Subcutaneous abdominal adipose tissue (tissue), 5 donors: ENCODE measurements at regions not wholly inside any gene's neighbourhood (a gene's known extent, or its start where the extent isn't known, plus 50 kb on each side); places are given as distances from the start of the nearest gene placed in this dataset.
"Not testable (repeated sequence)": the region's sequence is repeated elsewhere in the genome, so short reads cannot be mapped to it uniquely, and the experiment has no call there.

Experiments used
- H3K27ac ChIP-seq: one replicate; pipeline ENCODE4 v1.7.0; 2013; ENCODE audit warnings: low read depth, mild to moderate bottlenecking, inconsistent platforms, low read length, moderate library complexity
- H3K27me3 ChIP-seq, 5 donors: one replicate each; pipeline ENCODE4 v1.7.0; 2013; ENCODE audit warnings: low read length in 5 of 5, inconsistent platforms in 1 of 5; ENCODE audit not compliant: control insufficient read depth in 5 of 5, insufficient read depth in 4 of 5
- H3K36me3 ChIP-seq, 5 donors: one replicate each; pipeline ENCODE4 v1.7.0; 2013; ENCODE audit warnings: low read length in 5 of 5; ENCODE audit not compliant: control insufficient read depth in 5 of 5, insufficient read depth in 5 of 5
- H3K4me1 ChIP-seq, 5 donors: one replicate each; pipeline ENCODE4 v1.7.0; 2013; ENCODE audit warnings: low read length in 5 of 5, mild to moderate bottlenecking in 3 of 5, moderate library complexity in 1 of 5; ENCODE audit not compliant: control insufficient read depth in 5 of 5, insufficient read depth in 5 of 5
- H3K4me3 ChIP-seq, 5 donors: one replicate each; pipeline ENCODE4 v1.7.0; 2013; ENCODE audit warnings: low read length in 5 of 5, low read depth in 1 of 5
- H3K9ac ChIP-seq, 5 donors: one replicate each; pipeline ENCODE4 v1.7.0; 2013; ENCODE audit warnings: low read length in 5 of 5, mild to moderate bottlenecking in 4 of 5, moderate library complexity in 3 of 5
- H3K9me3 ChIP-seq, 5 donors: one replicate each; pipeline ENCODE4 v1.7.0; 2013; ENCODE audit warnings: low read length in 5 of 5; ENCODE audit not compliant: control insufficient read depth in 5 of 5
- donor health status: healthy.
- donor health status: healthy.
- donor health status: healthy.
- donor health status: healthy.
- donor health status: healthy.

DNA sequence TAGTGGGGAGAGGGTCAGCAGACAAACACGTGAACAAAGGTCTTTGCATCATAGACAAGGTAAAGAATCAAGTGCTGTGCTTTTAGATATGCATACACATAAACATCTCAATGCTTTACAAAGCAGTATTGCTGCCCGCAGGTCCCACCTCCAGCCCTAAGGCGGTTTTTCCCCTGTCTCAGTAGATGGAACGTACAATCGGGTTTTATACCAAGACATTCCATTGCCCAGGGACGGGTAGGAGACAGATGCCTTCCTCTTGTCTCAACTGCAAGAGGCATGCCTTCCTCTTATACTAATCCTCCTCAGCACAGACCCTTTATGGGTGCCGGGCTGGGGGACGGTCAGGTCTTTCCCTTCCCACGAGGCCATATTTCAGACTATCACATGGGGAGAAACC, 148.3 kb downstream of the C12orf75 start:
- H3K9me3 ChIP-seq, H3K27me3 ChIP-seq, H3K9ac ChIP-seq, H3K36me3 ChIP-seq, H3K27ac ChIP-seq, H3K4me3 ChIP-seq: not testable (repeated sequence)
- peaks cover 0 to 16% (median 0%) of the 10 kb centered on the region in 5 donors for H3K4me1 ChIP-seq

DNA sequence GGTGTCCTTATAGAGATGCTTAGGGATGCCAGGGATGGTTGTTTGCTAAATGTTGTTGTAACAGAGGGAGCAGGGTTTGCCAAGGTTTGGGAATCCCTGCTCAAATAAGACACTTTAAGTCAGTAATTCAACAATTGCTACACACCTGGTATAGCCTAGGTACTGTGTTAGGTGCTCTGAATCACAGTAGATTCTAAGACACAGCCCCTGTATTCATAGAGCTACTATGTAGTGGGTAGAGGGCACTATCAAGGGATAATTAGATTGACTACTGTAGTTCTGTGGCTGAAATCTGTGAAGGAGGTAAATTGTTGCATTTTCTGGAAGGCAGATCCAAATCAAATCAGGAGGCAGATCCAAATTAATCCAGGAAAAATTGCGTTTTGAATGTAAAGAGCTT, 149.2 kb downstream of the C12orf75 start:
- Histone ChIP-seq H3K4me1 (peaks cover 0 to 23% (median 0%) of the 10 kb centered on the region in 5 donors), H3K27me3 (no peaks in the 10 kb centered on the region), H3K36me3 (no peaks in the 10 kb centered on the region), H3K27ac (no peak overlapping the region), H3K4me3 (no peak overlapping the region), H3K9me3 (no peaks in the 10 kb centered on the region), H3K9ac (no peak overlapping the region)

DNA sequence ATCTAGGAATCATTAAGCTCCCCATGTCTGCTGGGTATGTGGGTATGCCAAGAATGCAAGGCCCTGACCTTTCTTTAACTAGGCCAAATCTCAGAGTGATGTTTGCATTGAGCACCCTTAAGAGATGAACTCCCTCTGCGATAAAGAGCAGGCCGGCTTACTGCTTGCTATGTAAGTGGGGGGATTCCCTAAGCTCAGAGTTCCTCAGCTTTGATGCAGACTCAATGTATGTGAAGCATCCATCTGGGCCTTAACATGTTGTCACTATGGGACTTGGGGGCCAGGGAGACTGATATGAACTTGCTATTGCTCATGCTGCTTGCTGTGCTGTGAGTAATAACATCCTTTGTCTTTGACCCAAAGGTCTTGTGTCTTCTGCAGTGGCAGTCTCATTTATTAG, 149.7 kb downstream of the C12orf75 start:
- Histone ChIP-seq H3K36me3 (no peaks in the 10 kb centered on the region), H3K4me3 (no peak overlapping the region), H3K4me1 (peaks cover 0 to 28% (median 0%) of the 10 kb centered on the region in 5 donors), H3K27ac (no peak overlapping the region), H3K27me3 (peaks cover 0 to 2% (median 0%) of the 10 kb centered on the region in 5 donors), H3K9me3 (no peaks in the 10 kb centered on the region), H3K9ac (no peak overlapping the region)

DNA sequence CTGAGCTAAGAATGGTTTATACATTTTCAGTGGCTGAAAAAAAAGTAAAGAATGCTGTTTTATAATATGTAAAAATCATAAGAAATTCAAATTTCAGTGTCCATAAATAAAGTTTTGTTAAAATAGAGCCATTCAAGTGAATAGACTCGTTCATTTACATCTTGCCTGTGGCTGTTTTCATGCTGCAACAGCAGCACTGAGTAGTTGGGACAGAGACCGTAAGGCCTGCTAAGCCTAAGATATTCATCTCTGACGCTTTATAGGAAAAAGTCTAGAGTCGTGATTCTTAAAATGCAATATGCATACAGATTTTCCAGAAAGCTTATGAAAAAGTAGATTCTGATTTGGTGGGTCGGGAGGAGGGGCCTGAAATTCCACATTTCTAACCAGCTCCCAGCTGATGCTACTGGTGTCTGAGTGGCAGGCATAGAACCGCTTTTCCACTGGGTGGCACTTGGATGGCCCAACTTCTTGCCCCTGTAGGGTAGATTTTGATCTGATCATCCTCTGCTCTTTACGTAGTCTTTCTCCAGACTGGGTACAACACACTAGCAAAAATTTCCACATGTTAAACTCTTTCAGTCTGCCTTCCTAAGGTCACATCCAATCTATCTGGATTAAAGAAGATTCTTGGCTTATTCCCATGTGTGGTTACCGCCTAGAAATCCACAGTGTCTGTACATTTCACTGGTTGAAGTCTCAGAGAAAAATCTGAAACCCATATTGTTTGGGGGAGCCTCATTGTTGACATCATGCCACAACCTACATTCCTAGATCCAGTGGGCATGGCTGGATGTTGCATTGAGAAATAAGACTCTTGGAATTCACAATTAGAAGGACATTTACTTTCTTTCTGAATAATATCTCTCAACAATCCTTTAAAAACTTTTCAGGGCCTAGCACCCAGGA, 151.2 kb downstream of the C12orf75 start:
- Histone ChIP-seq H3K27me3 (peaks cover 0 to 2% (median 0%) of the 10 kb centered on the region in 5 donors), H3K9me3 (no peaks in the 10 kb centered on the region), H3K36me3 (no peaks in the 10 kb centered on the region), H3K4me3 (no peak overlapping the region), H3K27ac (no peak overlapping the region), H3K4me1 (peaks cover 0 to 39% (median 0%) of the 10 kb centered on the region in 5 donors), H3K9ac (no peak overlapping the region)

DNA sequence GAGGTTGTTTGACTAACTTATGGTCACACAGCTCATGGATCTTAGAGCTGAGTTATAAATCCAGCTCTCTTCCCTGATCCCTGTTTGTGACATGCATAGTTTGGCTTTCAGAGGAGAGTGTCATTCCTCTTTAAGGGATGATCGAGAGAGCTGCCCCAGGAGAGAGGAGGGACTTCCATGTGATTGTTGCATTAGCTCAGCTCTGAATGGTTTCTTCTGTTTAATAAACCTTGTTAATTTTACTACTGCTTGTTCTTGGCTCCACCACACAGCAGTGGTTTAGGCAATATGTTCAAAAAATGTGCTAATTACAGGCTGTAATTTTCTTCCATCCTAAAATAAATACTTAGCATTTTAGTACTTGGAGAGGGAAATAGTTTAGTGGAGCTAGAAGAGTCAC, 152.5 kb downstream of the C12orf75 start:
- Histone ChIP-seq H3K36me3 (no peaks in the 10 kb centered on the region), H3K4me1 (peaks cover 0 to 37% (median 0%) of the 10 kb centered on the region in 5 donors), H3K9ac (no peak overlapping the region), H3K4me3 (no peak overlapping the region), H3K9me3 (no peaks in the 10 kb centered on the region), H3K27me3 (peaks cover 0 to 2% (median 0%) of the 10 kb centered on the region in 5 donors), H3K27ac (no peak overlapping the region)

DNA sequence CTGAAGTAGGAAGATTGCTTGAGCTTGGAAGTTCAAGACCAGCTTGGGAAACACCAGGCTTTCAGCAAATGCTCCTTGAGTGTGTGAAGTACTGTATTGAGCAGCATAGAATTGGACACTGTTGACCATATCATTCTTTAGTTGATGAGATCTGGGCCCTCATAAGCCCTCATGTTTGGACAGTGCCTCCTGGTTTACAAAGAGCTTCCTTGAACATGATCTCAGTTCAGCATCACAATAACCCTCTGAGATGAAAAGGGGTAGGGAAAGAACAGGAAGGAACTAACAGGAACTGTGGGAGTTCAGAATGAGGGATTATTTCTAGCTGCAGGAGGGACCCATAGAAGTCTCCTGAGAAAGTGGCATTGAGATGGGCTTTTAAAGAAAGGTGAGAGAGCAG, 153.2 kb downstream of the C12orf75 start:
- Histone ChIP-seq H3K27ac (no peak overlapping the region), H3K9me3 (no peaks in the 10 kb centered on the region), H3K9ac (no peak overlapping the region), H3K36me3 (no peaks in the 10 kb centered on the region), H3K27me3 (peaks cover 0 to 2% (median 0%) of the 10 kb centered on the region in 5 donors), H3K4me3 (no peak overlapping the region), H3K4me1 (peaks cover 0 to 34% (median 0%) of the 10 kb centered on the region in 5 donors)

DNA sequence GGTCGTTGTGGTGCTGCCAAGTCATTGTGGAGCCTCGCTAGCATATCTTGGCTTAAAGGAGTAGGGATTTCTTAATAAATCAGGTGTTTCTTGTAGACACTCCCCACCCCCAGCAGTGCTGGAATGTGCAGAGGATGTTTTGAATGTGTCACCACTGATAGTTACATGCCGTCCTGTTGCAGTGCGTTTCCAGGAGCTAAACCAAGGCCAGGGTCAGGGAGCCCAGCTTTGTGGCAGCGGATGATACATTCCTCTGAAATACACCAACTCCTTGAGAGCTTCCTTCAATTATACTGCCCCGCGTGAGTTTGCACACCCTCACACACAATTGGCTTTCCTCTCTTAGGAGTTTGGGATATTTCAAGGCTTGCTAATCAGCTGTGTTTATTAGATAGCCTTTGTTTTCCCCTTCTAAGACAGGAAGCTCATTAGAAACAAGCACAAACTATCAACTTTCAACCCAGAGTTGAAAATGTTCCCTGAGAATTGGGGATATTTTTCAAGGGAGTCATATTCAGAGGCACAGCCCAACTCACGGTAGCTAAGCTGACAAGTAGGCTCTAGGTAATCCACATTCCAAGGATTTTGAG, 154.9 kb downstream of the C12orf75 start:
- Histone ChIP-seq H3K9ac (no peak overlapping the region), H3K4me3 (no peak overlapping the region), H3K27me3 (peaks cover 0 to 2% (median 0%) of the 10 kb centered on the region in 5 donors), H3K36me3 (no peaks in the 10 kb centered on the region), H3K9me3 (no peaks in the 10 kb centered on the region), H3K4me1 (peaks cover 0 to 34% (median 0%) of the 10 kb centered on the region in 5 donors), H3K27ac (peak overlapping the region; percentile 34)

DNA sequence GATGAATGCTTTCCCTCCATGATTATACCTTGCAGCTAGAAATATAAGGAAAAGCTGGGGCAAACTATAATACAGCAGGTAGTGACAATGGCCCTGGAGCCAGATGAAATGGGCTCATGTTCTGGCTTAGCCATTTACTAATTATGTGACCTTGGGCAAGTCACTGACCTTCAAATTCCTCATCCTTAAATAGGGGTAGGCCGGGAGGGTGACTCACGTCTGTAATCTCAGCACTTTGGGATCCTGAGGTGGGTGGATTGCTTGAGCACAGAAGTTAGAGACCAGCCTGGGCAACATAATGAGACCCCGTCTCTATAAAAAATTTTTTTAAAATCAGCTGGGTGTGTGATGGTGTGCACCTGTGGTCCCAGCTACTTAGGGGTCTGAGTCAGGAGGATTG, 155.4 kb downstream of the C12orf75 start:
- peak overlapping the region; percentile 34 for H3K27ac ChIP-seq
- peaks cover 0 to 2% (median 0%) of the 10 kb centered on the region in 5 donors for H3K27me3 ChIP-seq
- H3K4me1 ChIP-seq = peaks cover 0 to 34% (median 0%) of the 10 kb centered on the region in 5 donors
- no peaks in the 10 kb centered on the region for H3K9me3 ChIP-seq
- H3K4me3 ChIP-seq = no peak overlapping the region
- H3K9ac ChIP-seq = no peak overlapping the region
- H3K36me3 ChIP-seq = no peaks in the 10 kb centered on the region

DNA sequence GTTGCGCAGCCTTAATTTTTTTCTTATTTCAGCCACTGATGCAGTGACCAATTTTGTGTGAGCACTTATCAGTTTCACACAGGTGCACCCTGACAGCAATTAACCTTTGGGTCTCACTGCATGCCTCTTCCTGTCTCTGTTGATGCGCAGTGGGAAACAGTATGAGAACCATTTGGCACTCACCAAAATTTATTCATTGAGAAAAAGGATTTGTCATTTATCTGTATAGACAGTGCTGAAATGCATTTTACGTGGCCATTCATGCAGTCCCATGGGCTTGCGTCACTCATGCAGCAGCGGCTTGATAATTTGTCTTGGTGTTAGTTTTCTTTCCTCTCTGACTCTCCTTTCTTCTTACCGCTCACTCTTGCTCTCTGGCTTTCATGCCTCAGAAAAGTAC, 157.5 kb downstream of the C12orf75 start:
- Histone ChIP-seq H3K27ac (no peak overlapping the region), H3K9me3 (no peaks in the 10 kb centered on the region), H3K4me1 (peaks cover 0 to 34% (median 0%) of the 10 kb centered on the region in 5 donors), H3K9ac (no peak overlapping the region), H3K27me3 (peaks cover 0 to 2% (median 0%) of the 10 kb centered on the region in 5 donors), H3K36me3 (no peaks in the 10 kb centered on the region), H3K4me3 (no peak overlapping the region)
